ENCODE measurements at regions not wholly inside any gene's neighbourhood (a gene's known extent, or its start where the extent isn't known, plus 50 kb on each side); places are given as distances from the start of the nearest gene placed in this dataset.

GRCh38 chr10:52583336-52583735 lies 189.2 kb downstream of the MBL2 start:
- TF ChIP-seq CTCF (optimal IDR thresholded peaks at IDR 0.05 in 1 of 3, IDR thresholded peaks at IDR 0.05 in 1 of 3, conservative IDR thresholded peaks at IDR 0.05 in 1 of 3; ENCODE audit: extremely low read depth in 1 of 3, insufficient read depth in 2 of 3, low read length in 3 of 3) (no peak), EZH2 (IDR thresholded peaks at IDR 0.05; ENCODE audit: low read length) (no peak)

All from keratinocyte (primary cell).